SK-N-SH treated with all-trans-retinoic acid at 6 μM for 48 hours (cell line): ENCODE measurements at regions not wholly inside any gene's neighbourhood (a gene's known extent, or its start where the extent isn't known, plus 50 kb on each side); places are given as distances from the start of the nearest gene placed in this dataset.

Source experiments
- ATAC-seq: fragments of 200-7000 bp; cut with Tn5 transposase; 3 replicates; pipeline ENCODE4 v1.9.1; 2020; ENCODE audit warnings: mild to moderate bottlenecking, moderate library complexity
- ARNTL ChIP-seq: fragments of 450-650 bp; formaldehyde crosslinking; IDR thresholded peaks from 2 replicates; pipeline ENCODE4 v1.5.0; 2020; ENCODE audit warnings: low read depth, mild to moderate bottlenecking, moderate library complexity, borderline replicate concordance
- BACH2 ChIP-seq: fragments of 250-450 bp; sonication (Bioruptor Pico); IDR thresholded peaks from 2 replicates; pipeline ENCODE4 v1.9.0; 2021; ENCODE audit warnings: mild to moderate bottlenecking, borderline replicate concordance
- CSDC2 ChIP-seq: fragments of 250-450 bp; sonication (Bioruptor Pico); IDR thresholded peaks from 2 replicates; pipeline ENCODE4 v1.5.0; 2020; ENCODE audit warnings: mild to moderate bottlenecking, moderate library complexity
- ESRRG ChIP-seq: fragments of 250-450 bp; sonication (Bioruptor Pico); IDR thresholded peaks from 2 replicates; pipeline ENCODE4 v1.6.1; 2021; ENCODE audit warnings: mild to moderate bottlenecking
- GLIS3 ChIP-seq: fragments of 250-450 bp; sonication (Bioruptor Pico); IDR thresholded peaks from 2 replicates; pipeline ENCODE4 v1.5.0; 2020; ENCODE audit warnings: mild to moderate bottlenecking, moderate library complexity
- ISL1 ChIP-seq: fragments of 250-450 bp; sonication (Bioruptor Pico); IDR thresholded peaks from 2 replicates; pipeline ENCODE4 v2.1.2; 2022; ENCODE audit warnings: mild to moderate bottlenecking, moderate library complexity
- PPARA ChIP-seq: fragments of 250-450 bp; sonication (Bioruptor Pico); IDR thresholded peaks from 2 replicates; pipeline ENCODE4 v1.5.0; 2020; ENCODE audit warnings: mild to moderate bottlenecking, borderline replicate concordance
- RARB ChIP-seq: fragments of 250-450 bp; sonication (Bioruptor Pico); IDR thresholded peaks from 2 replicates; pipeline ENCODE4 v1.8.0; 2021; ENCODE audit warnings: mild to moderate bottlenecking, moderate library complexity
- SNAI2 ChIP-seq: fragments of 250-450 bp; sonication (Bioruptor Pico); IDR thresholded peaks from 2 replicates; pipeline ENCODE4 v1.5.0; 2020; ENCODE audit warnings: mild to moderate bottlenecking, moderate library complexity
- TCF4 ChIP-seq: fragments of 250-450 bp; sonication (Bioruptor Pico); IDR thresholded peaks from 2 replicates; pipeline ENCODE4 v1.8.0; 2021; ENCODE audit warnings: mild to moderate bottlenecking, moderate library complexity, borderline replicate concordance
- TOX ChIP-seq: fragments of 250-450 bp; sonication (Bioruptor Pico); IDR thresholded peaks from 2 replicates; pipeline ENCODE4 v1.8.0; 2021; ENCODE audit warnings: mild to moderate bottlenecking, moderate library complexity, borderline replicate concordance
- ZC3H10 ChIP-seq: fragments of 250-450 bp; sonication (Bioruptor Pico); IDR thresholded peaks from 2 replicates; pipeline ENCODE4 v1.5.1; 2021; ENCODE audit warnings: mild to moderate bottlenecking, moderate library complexity
- ZFP3 ChIP-seq: fragments of 250-450 bp; sonication (Bioruptor Pico); IDR thresholded peaks from 2 replicates; pipeline ENCODE4 v1.5.0; 2020; ENCODE audit warnings: mild to moderate bottlenecking, moderate library complexity
- ZFP30 ChIP-seq: fragments of 450-650 bp; formaldehyde crosslinking; IDR thresholded peaks from 2 replicates; pipeline ENCODE4 v1.5.0; 2022; ENCODE audit warnings: mild to moderate bottlenecking, moderate library complexity
- ZNF565 ChIP-seq: fragments of 450-650 bp; formaldehyde crosslinking; conservative IDR thresholded peaks from 2 replicates; pipeline ENCODE4 v1.5.0; 2020; ENCODE audit warnings: low read depth, mild to moderate bottlenecking, moderate library complexity
- ZNF70 ChIP-seq: fragments of 450-650 bp; formaldehyde crosslinking; IDR thresholded peaks from 2 replicates; pipeline ENCODE4 v1.5.0; 2020; ENCODE audit warnings: mild to moderate bottlenecking, moderate library complexity
- ZNF8 ChIP-seq: fragments of 450-650 bp; formaldehyde crosslinking; IDR thresholded peaks from 2 replicates; pipeline ENCODE4 v1.5.0; 2020; ENCODE audit warnings: mild to moderate bottlenecking, moderate library complexity
- TF ChIP-seq, protein P1 (sequence below): fragments of 250-450 bp; sonication (Bioruptor Pico); IDR thresholded peaks from 2 replicates; pipeline ENCODE4 v1.5.1; 2021; ENCODE audit warnings: mild to moderate bottlenecking, moderate library complexity
- TF ChIP-seq, protein P2 (sequence below): fragments of 250-450 bp; sonication (Bioruptor Pico); IDR thresholded peaks from 2 replicates; pipeline ENCODE4 v1.5.1; 2020; ENCODE audit warnings: low read depth, mild to moderate bottlenecking, moderate library complexity
- TF ChIP-seq, protein P3 (sequence below): fragments of 250-450 bp; sonication (Bioruptor Pico); IDR thresholded peaks from 2 replicates; pipeline ENCODE4 v1.5.0; 2020; ENCODE audit warnings: mild to moderate bottlenecking, moderate library complexity
- TF ChIP-seq, protein P4 (sequence below): fragments of 250-450 bp; sonication (Bioruptor Pico); IDR thresholded peaks from 2 replicates; pipeline ENCODE4 v1.8.0; 2020; ENCODE audit warnings: mild to moderate bottlenecking, moderate library complexity, borderline replicate concordance

DNA sequence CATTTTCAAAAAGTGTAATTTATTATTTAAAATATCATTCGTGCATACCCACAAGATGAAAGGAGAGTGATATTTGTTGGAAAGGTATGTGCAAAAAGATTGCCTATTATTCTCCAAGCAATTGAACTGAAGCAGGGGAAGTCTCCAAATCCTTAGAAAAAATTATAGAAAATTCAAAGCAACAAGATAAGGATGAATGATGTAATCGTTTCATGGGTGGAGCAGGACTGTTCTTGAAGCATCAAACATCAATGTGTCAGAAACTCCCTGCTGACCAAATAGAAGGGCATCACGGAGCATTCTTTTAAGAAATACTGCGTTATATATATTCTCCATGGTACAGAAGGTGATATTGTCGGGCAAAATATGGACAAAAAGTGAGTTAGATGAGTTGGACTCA lies 87.9 kb upstream of the SPAG17 start (continued):
- TF ChIP-seq ARNTL (CRISPR knock-in tag) = no peak
- TF ChIP-seq, protein P1, sequence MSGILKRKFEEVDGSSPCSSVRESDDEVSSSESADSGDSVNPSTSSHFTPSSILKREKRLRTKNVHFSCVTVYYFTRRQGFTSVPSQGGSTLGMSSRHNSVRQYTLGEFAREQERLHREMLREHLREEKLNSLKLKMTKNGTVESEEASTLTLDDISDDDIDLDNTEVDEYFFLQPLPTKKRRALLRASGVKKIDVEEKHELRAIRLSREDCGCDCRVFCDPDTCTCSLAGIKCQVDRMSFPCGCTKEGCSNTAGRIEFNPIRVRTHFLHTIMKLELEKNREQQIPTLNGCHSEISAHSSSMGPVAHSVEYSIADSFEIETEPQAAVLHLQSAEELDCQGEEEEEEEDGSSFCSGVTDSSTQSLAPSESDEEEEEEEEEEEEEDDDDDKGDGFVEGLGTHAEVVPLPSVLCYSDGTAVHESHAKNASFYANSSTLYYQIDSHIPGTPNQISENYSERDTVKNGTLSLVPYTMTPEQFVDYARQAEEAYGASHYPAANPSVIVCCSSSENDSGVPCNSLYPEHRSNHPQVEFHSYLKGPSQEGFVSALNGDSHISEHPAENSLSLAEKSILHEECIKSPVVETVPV (CRISPR knock-in tag) = no peak

DNA sequence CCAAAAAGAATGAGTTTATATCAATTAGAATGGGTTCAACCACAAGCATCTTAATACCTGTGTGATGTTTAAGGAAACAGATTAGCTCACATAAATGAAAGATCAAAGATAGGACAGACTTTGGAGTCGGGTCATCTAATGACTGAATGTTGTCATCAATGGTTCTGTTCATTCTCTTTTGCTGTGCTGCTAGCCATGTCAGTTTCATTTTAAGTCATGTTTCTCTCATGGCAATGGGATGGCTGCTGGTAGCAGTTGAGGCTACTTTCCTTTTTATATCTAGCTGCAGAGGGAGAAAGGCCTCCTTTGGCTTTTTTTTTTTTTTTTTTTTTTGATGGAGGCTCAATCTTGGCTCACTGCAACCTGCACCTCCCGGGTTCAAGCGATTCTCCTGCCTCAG lies 86.9 kb upstream of the SPAG17 start:
- TF ChIP-seq CSDC2 (CRISPR knock-in tag) = no peak
- TF ChIP-seq ZNF565 (CRISPR knock-in tag) = no peak
- TF ChIP-seq GLIS3 (CRISPR knock-in tag) = no peak
- TF ChIP-seq, protein P2, sequence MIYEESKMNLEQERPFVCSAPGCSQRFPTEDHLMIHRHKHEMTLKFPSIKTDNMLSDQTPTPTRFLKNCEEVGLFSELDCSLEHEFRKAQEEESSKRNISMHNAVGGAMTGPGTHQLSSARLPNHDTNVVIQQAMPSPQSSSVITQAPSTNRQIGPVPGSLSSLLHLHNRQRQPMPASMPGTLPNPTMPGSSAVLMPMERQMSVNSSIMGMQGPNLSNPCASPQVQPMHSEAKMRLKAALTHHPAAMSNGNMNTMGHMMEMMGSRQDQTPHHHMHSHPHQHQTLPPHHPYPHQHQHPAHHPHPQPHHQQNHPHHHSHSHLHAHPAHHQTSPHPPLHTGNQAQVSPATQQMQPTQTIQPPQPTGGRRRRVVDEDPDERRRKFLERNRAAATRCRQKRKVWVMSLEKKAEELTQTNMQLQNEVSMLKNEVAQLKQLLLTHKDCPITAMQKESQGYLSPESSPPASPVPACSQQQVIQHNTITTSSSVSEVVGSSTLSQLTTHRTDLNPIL (CRISPR knock-in tag) = no peak
- no peak for TF ChIP-seq RARB (CRISPR knock-in tag)
- TF ChIP-seq, protein P1 (CRISPR knock-in tag) = no peak
- TF ChIP-seq ISL1 (CRISPR knock-in tag) = no peak
- TF ChIP-seq ZFP3 = no peak
- TF ChIP-seq TCF4 (CRISPR knock-in tag) = no peak
- TF ChIP-seq ZC3H10 (CRISPR knock-in tag) = no peak
- TF ChIP-seq ARNTL (CRISPR knock-in tag) = no peak
- TF ChIP-seq, protein P3, sequence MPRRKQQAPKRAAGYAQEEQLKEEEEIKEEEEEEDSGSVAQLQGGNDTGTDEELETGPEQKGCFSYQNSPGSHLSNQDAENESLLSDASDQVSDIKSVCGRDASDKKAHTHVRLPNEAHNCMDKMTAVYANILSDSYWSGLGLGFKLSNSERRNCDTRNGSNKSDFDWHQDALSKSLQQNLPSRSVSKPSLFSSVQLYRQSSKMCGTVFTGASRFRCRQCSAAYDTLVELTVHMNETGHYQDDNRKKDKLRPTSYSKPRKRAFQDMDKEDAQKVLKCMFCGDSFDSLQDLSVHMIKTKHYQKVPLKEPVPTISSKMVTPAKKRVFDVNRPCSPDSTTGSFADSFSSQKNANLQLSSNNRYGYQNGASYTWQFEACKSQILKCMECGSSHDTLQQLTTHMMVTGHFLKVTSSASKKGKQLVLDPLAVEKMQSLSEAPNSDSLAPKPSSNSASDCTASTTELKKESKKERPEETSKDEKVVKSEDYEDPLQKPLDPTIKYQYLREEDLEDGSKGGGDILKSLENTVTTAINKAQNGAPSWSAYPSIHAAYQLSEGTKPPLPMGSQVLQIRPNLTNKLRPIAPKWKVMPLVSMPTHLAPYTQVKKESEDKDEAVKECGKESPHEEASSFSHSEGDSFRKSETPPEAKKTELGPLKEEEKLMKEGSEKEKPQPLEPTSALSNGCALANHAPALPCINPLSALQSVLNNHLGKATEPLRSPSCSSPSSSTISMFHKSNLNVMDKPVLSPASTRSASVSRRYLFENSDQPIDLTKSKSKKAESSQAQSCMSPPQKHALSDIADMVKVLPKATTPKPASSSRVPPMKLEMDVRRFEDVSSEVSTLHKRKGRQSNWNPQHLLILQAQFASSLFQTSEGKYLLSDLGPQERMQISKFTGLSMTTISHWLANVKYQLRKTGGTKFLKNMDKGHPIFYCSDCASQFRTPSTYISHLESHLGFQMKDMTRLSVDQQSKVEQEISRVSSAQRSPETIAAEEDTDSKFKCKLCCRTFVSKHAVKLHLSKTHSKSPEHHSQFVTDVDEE (CRISPR knock-in tag) = no peak
- no peak for TF ChIP-seq ZNF70 (CRISPR knock-in tag)
- TF ChIP-seq BACH2 (CRISPR knock-in tag) = no peak
- TF ChIP-seq, protein P4, sequence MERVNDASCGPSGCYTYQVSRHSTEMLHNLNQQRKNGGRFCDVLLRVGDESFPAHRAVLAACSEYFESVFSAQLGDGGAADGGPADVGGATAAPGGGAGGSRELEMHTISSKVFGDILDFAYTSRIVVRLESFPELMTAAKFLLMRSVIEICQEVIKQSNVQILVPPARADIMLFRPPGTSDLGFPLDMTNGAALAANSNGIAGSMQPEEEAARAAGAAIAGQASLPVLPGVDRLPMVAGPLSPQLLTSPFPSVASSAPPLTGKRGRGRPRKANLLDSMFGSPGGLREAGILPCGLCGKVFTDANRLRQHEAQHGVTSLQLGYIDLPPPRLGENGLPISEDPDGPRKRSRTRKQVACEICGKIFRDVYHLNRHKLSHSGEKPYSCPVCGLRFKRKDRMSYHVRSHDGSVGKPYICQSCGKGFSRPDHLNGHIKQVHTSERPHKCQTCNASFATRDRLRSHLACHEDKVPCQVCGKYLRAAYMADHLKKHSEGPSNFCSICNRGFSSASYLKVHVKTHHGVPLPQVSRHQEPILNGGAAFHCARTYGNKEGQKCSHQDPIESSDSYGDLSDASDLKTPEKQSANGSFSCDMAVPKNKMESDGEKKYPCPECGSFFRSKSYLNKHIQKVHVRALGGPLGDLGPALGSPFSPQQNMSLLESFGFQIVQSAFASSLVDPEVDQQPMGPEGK = no peak
- no peak for TF ChIP-seq SNAI2
- no peak for ATAC-seq

DNA sequence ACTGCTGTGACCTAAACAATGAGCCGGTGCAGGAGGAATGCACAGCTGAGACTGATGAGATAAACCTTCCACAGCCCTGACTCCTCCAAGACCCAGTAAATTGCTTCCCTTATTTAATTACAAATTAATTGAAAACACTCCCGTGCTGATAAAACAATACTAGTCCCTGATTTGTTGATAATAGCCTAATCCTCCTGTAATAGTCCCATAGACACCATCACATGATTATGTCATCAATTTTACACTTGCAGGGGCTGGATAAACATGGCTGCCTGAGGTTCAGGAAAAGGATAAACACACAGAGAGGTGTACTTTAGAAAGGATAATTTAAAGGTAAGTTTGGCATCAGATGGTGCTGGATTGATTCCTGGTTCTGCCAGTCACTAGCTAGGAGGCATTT lies 84.6 kb upstream of the SPAG17 start:
- ATAC-seq = no peak
- no peak for TF ChIP-seq ZNF70 (CRISPR knock-in tag)
- no peak for TF ChIP-seq BACH2 (CRISPR knock-in tag)
- TF ChIP-seq ZFP30 = no peak
- TF ChIP-seq, protein P3 (CRISPR knock-in tag) = no peak
- TF ChIP-seq PPARA (CRISPR knock-in tag) = no peak
- TF ChIP-seq ZNF565 (CRISPR knock-in tag) = no peak
- TF ChIP-seq CSDC2 (CRISPR knock-in tag) = no peak
- TF ChIP-seq RARB (CRISPR knock-in tag) = no peak
- TF ChIP-seq ARNTL (CRISPR knock-in tag) = no peak
- no peak for TF ChIP-seq TOX (CRISPR knock-in tag)
- no peak for TF ChIP-seq ZC3H10 (CRISPR knock-in tag)
- no peak for TF ChIP-seq GLIS3 (CRISPR knock-in tag)
- TF ChIP-seq ESRRG (CRISPR knock-in tag) = no peak
- TF ChIP-seq ZNF8 = no peak
- TF ChIP-seq, protein P1 (CRISPR knock-in tag) = no peak
- TF ChIP-seq, protein P4 = no peak
